ENCODE measurements at regions not wholly inside any gene's neighbourhood (a gene's known extent, or its start where the extent isn't known, plus 50 kb on each side); places are given as distances from the start of the nearest gene placed in this dataset.

- TF ChIP-seq, protein P1, sequence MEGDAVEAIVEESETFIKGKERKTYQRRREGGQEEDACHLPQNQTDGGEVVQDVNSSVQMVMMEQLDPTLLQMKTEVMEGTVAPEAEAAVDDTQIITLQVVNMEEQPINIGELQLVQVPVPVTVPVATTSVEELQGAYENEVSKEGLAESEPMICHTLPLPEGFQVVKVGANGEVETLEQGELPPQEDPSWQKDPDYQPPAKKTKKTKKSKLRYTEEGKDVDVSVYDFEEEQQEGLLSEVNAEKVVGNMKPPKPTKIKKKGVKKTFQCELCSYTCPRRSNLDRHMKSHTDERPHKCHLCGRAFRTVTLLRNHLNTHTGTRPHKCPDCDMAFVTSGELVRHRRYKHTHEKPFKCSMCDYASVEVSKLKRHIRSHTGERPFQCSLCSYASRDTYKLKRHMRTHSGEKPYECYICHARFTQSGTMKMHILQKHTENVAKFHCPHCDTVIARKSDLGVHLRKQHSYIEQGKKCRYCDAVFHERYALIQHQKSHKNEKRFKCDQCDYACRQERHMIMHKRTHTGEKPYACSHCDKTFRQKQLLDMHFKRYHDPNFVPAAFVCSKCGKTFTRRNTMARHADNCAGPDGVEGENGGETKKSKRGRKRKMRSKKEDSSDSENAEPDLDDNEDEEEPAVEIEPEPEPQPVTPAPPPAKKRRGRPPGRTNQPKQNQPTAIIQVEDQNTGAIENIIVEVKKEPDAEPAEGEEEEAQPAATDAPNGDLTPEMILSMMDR (IDR thresholded peaks at IDR 0.05; ENCODE audit: extremely low read depth in 1 of 2, insufficient read depth in 1 of 2, low read depth in 1 of 2, low read length in 2 of 2), result no peak
- TF ChIP-seq POLR2A (IDR thresholded peaks at IDR 0.05; ENCODE audit: low read depth, low read length) (no peak), EZH2 (IDR thresholded peaks at IDR 0.05; ENCODE audit: borderline replicate concordance, low read depth, low read length, severe bottlenecking) (no peak), POLR2AphosphoS5 (IDR thresholded peaks at IDR 0.05; ENCODE audit: insufficient read depth, low read depth, low read length) (no peak), JUN (IDR thresholded peaks at IDR 0.05; ENCODE audit: borderline replicate concordance, insufficient read depth, insufficient read length, low read depth) (no peak), MYC (IDR thresholded peaks at IDR 0.05; ENCODE audit: low read depth, low read length) (no peak)
Observed at GRCh38 chr18:57864615-57865121, 61.6 kb upstream of the ATP8B1 start.

Measured in endothelial cell of umbilical vein (primary cell).